Stomach (tissue), 8 donors: ENCODE measurements at regions not wholly inside any gene's neighbourhood (a gene's known extent, or its start where the extent isn't known, plus 50 kb on each side); places are given as distances from the start of the nearest gene placed in this dataset.
"Not testable (repeated sequence)": the region's sequence is repeated elsewhere in the genome, so short reads cannot be mapped to it uniquely, and the experiment has no call there.

Experiments
- DNase-seq, 2 donors: peaks; one replicate each; pipeline versions ENCODE4 v3.0.0 to v3.0.0-alpha.2; 2013 to 2019
- H3K27ac ChIP-seq, 5 donors: fragments of 200-600 bp in 4 of 5; sonication (generic) in 4 of 5; one replicate each; pipeline ENCODE4 v1.5.1; 2013 to 2019; ENCODE audit warnings: mild to moderate bottlenecking in 1 of 5, moderate library complexity in 1 of 5
- H3K27me3 ChIP-seq, 3 donors: fragments of 200-600 bp; sonication (generic); one replicate each; pipeline ENCODE4 v1.5.1; 2017 to 2019; ENCODE audit warnings: mixed run types in 1 of 3
- H3K36me3 ChIP-seq, 4 donors: fragments of 200-600 bp; sonication (generic); 1 replicate in 3 of 4; 2 replicates in 1 of 4; pipeline ENCODE4 v1.5.1; 2016 to 2019
- H3K4me1 ChIP-seq, 4 donors: fragments of 200-600 bp; sonication (generic); one replicate each; pipeline ENCODE4 v1.5.1; 2016 to 2019
- H3K4me3 ChIP-seq, 4 donors: fragments of 200-600 bp; sonication (generic) in 3 of 4; one replicate each; pipeline ENCODE4 v1.5.1; 2016 to 2019; ENCODE audit warnings: mild to moderate bottlenecking in 1 of 4
- H3K9me3 ChIP-seq, 4 donors: fragments of 200-600 bp; sonication (generic); one replicate each; pipeline ENCODE4 v1.5.1; 2016 to 2019
- EP300 ChIP-seq: sonication (generic); formaldehyde crosslinking; IDR thresholded peaks from one replicate; pipeline ENCODE4 v1.6.1; 2017; ENCODE audit warnings: antibody characterized with exemption
- POLR2A ChIP-seq, 4 donors: fragments of 450-650 bp; IDR thresholded peaks; one replicate each; pipeline ENCODE4 v1.6.1; 2016; ENCODE audit warnings: antibody characterized with exemption in 4 of 4, control low read depth in 2 of 4, mild to moderate bottlenecking in 1 of 4, moderate library complexity in 1 of 4
- POLR2AphosphoS5 ChIP-seq, 3 donors: sonication (generic); formaldehyde crosslinking; IDR thresholded peaks; one replicate each; pipeline ENCODE4 v1.6.1; 2016; ENCODE audit warnings: antibody characterized with exemption in 3 of 3
- WGBS, 5 donors: extraction: QIAGEN DNeasy Blood & Tissue Kit in 3 of 5; methylation state at CpG; one replicate each; pipeline versions ENCODE4 v1.1.5 to v1.1.7; 2013 to 2018; 5-methylcytosine and 5-hydroxymethylcytosine counted together
- intact Hi-C: fragments of 100-400 bp; cut with DNase I; formaldehyde crosslinking; loops from one replicate; pipeline ENCODE4 v1.15.1; 2023; ENCODE audit warnings: low total_unique reads
- TF ChIP-seq, protein P1 (sequence below), 7 experiments: fragments of 450-650 bp in 4 of 7; fragments of 200-600 bp in 3 of 7; sonication (generic) in 3 of 7; IDR thresholded peaks; one replicate each; pipeline ENCODE4 v1.5.1; 2016 to 2019; ENCODE audit warnings: antibody characterized with exemption in 7 of 7, control low read depth in 2 of 7, mild to moderate bottlenecking in 1 of 7
- donor health status: healthy with polysubstance abuse.
- donor health status: Bipolar disorder and iron deficiency.
- donor health status: healthy.

DNA sequence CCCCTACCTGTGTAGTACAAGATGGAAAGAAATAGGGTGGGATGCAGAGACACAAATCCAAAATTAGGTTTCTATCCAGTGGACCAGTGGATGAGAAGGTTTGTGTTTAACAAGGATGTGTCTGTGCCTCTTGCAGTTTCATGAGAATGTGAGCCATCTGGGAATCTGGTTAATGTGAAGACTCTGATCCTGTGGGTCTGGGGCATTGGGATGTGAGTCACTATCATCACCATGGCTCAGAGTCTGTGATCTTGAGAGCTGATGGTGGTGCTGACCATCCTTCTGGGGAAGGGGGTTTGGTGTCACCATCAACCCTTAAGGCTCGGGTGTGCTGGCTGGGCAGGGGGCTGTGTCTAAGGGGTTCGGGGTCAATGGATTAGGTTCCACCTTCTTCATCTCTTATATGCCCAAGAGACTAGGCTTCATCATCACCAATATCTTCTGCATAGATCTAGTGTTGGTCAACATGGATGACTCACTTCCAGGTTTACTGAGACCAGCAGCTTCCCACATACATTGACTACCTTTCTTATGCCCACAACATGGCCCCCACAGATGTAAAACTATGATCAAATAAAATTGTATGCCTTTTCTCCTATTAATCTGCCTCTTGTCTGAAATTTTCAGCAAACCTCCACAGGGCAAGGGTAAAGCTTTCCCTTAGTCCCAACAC is 65.7 kb upstream of the MID1 start:
- no peak for TF ChIP-seq POLR2AphosphoS5 (IDR thresholded peaks at IDR 0.05)
- TF ChIP-seq, protein P1, sequence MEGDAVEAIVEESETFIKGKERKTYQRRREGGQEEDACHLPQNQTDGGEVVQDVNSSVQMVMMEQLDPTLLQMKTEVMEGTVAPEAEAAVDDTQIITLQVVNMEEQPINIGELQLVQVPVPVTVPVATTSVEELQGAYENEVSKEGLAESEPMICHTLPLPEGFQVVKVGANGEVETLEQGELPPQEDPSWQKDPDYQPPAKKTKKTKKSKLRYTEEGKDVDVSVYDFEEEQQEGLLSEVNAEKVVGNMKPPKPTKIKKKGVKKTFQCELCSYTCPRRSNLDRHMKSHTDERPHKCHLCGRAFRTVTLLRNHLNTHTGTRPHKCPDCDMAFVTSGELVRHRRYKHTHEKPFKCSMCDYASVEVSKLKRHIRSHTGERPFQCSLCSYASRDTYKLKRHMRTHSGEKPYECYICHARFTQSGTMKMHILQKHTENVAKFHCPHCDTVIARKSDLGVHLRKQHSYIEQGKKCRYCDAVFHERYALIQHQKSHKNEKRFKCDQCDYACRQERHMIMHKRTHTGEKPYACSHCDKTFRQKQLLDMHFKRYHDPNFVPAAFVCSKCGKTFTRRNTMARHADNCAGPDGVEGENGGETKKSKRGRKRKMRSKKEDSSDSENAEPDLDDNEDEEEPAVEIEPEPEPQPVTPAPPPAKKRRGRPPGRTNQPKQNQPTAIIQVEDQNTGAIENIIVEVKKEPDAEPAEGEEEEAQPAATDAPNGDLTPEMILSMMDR (IDR thresholded peaks at IDR 0.05) = no peak
- no peak for TF ChIP-seq POLR2A (IDR thresholded peaks at IDR 0.05)
- no peak for TF ChIP-seq EP300
- Histone ChIP-seq H3K9me3 (peaks cover 0 to 7% (median 0%) of the 10 kb centered on the region in 4 donors), H3K36me3 (no peaks in the 10 kb centered on the region), H3K27ac (no peak overlapping the region), H3K4me3 (no peak overlapping the region), H3K4me1 (no peaks in the 10 kb centered on the region), H3K27me3 (no peaks in the 10 kb centered on the region)
- no peak for DNase-seq
- intact Hi-C loops = no loop called here
- 61 to 94% (median 87%) methylated on average over 1 to 2 of the region's 2 CpGs for WGBS, 5 donors

DNA sequence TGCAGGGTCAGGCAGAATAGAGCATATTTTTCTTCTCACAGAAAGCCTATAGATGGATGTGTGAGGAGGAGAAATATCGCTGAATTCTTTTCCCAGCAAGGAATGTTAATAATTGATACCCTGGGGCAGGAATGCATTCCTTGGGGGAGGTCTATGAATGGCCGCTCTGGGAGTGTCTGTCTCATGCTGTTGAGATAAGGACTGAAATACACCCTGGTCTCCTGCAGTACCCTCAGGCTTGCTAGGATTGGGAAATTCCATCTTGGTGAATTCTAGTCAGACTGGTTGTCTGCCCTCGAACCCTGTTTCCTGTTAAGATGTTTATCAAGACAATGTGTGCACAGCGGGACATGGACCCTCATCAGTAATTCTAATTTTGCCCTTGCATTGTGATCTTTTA is 71.4 kb upstream of the MID1 start:
- H3K27ac ChIP-seq, H3K4me3 ChIP-seq, DNase-seq, H3K36me3 ChIP-seq, H3K27me3 ChIP-seq, H3K4me1 ChIP-seq, intact Hi-C loops: not testable (repeated sequence)
- 77 to 95% (median 85%) methylated on average over 4 of the region's 4 CpGs for WGBS, 5 donors
- peaks cover 0 to 28% (median 12%) of the 10 kb centered on the region in 4 donors for H3K9me3 ChIP-seq

DNA sequence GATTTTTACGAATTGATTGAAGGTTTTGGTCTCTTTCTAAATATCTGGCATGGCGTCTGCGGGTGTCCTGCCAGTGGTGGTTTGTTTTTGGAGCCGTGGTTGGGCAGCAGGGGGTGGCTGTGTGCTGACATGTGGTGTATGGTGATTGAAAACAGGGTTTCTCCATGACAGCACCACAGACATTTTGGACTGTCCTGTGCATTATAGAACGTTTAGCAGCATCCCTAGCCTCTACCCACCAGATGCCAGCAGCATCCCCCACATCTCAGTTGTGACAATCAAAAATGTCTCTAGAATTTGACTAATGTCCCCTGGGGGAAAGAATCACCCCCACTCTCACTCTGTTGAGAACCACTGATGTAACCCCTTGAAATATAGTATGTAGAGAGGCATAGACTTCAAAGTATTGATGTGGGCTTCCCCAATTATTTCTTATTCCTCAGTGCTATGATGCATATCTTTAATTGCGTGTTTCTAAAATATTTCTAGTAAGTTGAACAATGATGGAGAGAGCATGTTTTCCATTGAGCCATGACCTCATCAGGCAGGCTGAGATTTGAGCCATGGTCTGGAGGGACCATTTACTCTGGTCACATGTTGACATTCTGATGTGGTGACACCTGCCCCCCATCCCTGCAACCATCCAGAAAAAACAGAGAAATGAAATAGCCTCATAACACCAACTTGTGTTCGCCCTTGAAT is 77.4 kb upstream of the MID1 start:
- H3K27ac ChIP-seq = no peak overlapping the region
- no peak for DNase-seq
- no peaks in the 10 kb centered on the region for H3K4me1 ChIP-seq
- H3K27me3 ChIP-seq = no peaks in the 10 kb centered on the region
- H3K4me3 ChIP-seq = no peak overlapping the region
- TF ChIP-seq, protein P1 (IDR thresholded peaks at IDR 0.05) = no peak
- TF ChIP-seq EP300 (no peak), POLR2A (IDR thresholded peaks at IDR 0.05) (no peak), POLR2AphosphoS5 (IDR thresholded peaks at IDR 0.05) (no peak)
- H3K9me3 ChIP-seq = peaks cover 0 to 4% (median under 1%) of the 10 kb centered on the region in 4 donors
- 66 to 89% (median 76%) methylated on average over 7 of the region's 7 CpGs for WGBS, 5 donors
- no peaks in the 10 kb centered on the region for H3K36me3 ChIP-seq
- intact Hi-C loops = no loop called here

DNA sequence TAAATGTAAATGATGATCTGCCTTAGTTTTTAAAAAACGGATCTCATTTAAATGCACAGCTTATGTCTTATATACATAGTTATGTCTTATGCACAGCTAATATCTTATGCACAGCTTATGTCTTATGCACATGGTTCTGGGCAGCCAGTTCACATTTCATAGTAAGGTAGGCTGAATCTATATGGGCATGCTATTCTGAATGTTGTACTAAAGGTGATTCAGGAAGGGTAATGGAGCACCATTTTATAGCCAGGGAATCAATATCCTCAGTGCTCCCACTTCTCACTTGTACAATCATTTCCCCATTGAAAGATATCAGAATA is 77.9 kb upstream of the MID1 start:
- no peak overlapping the region for H3K27ac ChIP-seq
- H3K9me3 ChIP-seq = peaks cover 0 to under 1% (median 0%) of the 10 kb centered on the region in 4 donors
- intact Hi-C loops = no loop called here
- DNase-seq = no peak
- no peaks in the 10 kb centered on the region for H3K4me1 ChIP-seq
- H3K27me3 ChIP-seq = no peaks in the 10 kb centered on the region
- no peaks in the 10 kb centered on the region for H3K36me3 ChIP-seq
- WGBS, 5 donors = 60 to 100% (median 88%) methylated on average over 1 of the region's 1 CpG
- TF ChIP-seq EP300 (no peak), POLR2A (IDR thresholded peaks at IDR 0.05) (no peak)
- no peak overlapping the region for H3K4me3 ChIP-seq

DNA sequence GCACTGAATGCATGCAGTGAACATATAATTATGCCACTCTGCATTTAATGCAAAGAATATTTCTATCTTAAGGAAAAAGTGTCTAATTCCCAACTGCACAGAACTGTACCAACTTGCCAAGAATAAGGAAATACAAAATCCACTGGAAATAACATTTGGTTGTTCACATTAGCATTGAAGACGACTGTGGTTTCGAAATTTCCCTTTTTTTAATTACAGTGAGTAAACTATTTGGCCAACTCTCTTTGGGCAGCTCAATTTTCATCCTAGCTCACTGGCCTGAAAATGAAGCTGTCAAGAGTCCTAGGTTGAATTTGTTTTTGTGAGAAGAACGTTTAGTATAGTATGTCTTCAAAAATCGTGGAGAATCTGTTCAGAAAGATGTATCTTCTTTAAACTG is 81.6 kb upstream of the MID1 start:
- no peaks in the 10 kb centered on the region for H3K27me3 ChIP-seq
- TF ChIP-seq EP300 (no peak), POLR2A (IDR thresholded peaks at IDR 0.05) (no peak), POLR2AphosphoS5 (IDR thresholded peaks at IDR 0.05) (no peak)
- TF ChIP-seq, protein P1 (IDR thresholded peaks at IDR 0.05) = no peak
- H3K27ac ChIP-seq = no peak overlapping the region
- WGBS, 5 donors = 60 to 72% (median 63%) methylated on average over 4 of the region's 4 CpGs
- H3K4me3 ChIP-seq = no peak overlapping the region
- DNase-seq = no peak
- no peaks in the 10 kb centered on the region for H3K36me3 ChIP-seq
- H3K9me3 ChIP-seq = no peaks in the 10 kb centered on the region
- intact Hi-C loops = no loop called here
- no peaks in the 10 kb centered on the region for H3K4me1 ChIP-seq

DNA sequence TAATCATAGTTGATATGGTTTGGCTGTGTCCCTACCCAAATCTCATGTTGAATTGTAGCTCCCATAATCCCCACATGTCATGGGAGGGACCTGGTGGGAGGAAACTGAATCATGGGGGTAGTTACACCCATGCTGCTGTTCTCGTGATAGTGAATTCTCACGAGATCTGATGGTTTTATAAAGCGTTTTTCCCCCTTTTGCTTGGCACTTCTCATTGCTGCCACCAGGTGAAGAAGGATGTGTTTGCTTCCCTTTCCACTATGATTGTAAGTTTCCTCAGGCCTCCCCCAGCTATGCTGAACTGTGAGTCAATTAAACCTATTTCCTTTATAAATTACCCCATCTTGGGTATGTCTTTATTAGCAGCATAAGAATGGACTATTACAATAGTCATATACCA is 86.0 kb upstream of the MID1 start:
- not testable (repeated sequence) for H3K4me3 ChIP-seq
- WGBS, 5 donors = 71 to 98% (median 92%) methylated on average over 3 of the region's 3 CpGs

More for the DNA sequence above, 86.0 kb upstream of the MID1 start:
- H3K27me3 ChIP-seq, H3K9me3 ChIP-seq, H3K36me3 ChIP-seq, intact Hi-C loops, DNase-seq, H3K27ac ChIP-seq, H3K4me1 ChIP-seq: not testable (repeated sequence)
